ENCODE measurements at regions not wholly inside any gene's neighbourhood (a gene's known extent, or its start where the extent isn't known, plus 50 kb on each side); places are given as distances from the start of the nearest gene placed in this dataset.

- H3K4me3 ChIP-seq, result no peak overlapping the region
- no peak for TF ChIP-seq CTCF (IDR thresholded peaks at IDR 0.05)
- peaks cover 0 to 20% of the 10 kb centered on the region in 2 donors for H3K4me1 ChIP-seq
These were observed 122.4 kb downstream of the RIN2 start for GRCh38 chr20:19880256-19881079.

GRCh38 chr20:19881080-19881840 lies 123.2 kb downstream of the RIN2 start:
- peaks cover 0 to 20% of the 10 kb centered on the region in 2 donors for H3K4me1 ChIP-seq
- no peak overlapping the region for H3K4me3 ChIP-seq
- DNase-seq (ENCODE audit: low spot score), result no peak
- H3K36me3 ChIP-seq, result no peaks in the 10 kb centered on the region
- no peaks in the 10 kb centered on the region for H3K27me3 ChIP-seq
- H3K9me3 ChIP-seq, result no peaks in the 10 kb centered on the region
- no peak overlapping the region for H3K27ac ChIP-seq
- no peak for TF ChIP-seq CTCF (IDR thresholded peaks at IDR 0.05)

More at GRCh38 chr20:19880256-19881079, 122.4 kb downstream of the RIN2 start:
- H3K9me3 ChIP-seq, result no peaks in the 10 kb centered on the region
- H3K36me3 ChIP-seq, result no peaks in the 10 kb centered on the region
- no peak overlapping the region for H3K27ac ChIP-seq
- no peak for DNase-seq (ENCODE audit: low spot score)
- H3K27me3 ChIP-seq, result no peaks in the 10 kb centered on the region

GRCh38 chr20:19881990-19882389 lies 123.9 kb downstream of the RIN2 start:
- no peak overlapping the region for H3K27ac ChIP-seq
- no peaks in the 10 kb centered on the region for H3K27me3 ChIP-seq
- no peaks in the 10 kb centered on the region for H3K36me3 ChIP-seq
- peaks cover 0 to 20% of the 10 kb centered on the region in 2 donors for H3K4me1 ChIP-seq
- no peak for DNase-seq (ENCODE audit: low spot score)
- TF ChIP-seq CTCF (IDR thresholded peaks at IDR 0.05), result no peak
- no peak overlapping the region for H3K4me3 ChIP-seq
- no peaks in the 10 kb centered on the region for H3K9me3 ChIP-seq

GRCh38 chr20:19882446-19882845 lies 124.4 kb downstream of the RIN2 start:
- no peaks in the 10 kb centered on the region for H3K9me3 ChIP-seq
- no peak for DNase-seq (ENCODE audit: low spot score)
- no peaks in the 10 kb centered on the region for H3K36me3 ChIP-seq
- H3K27ac ChIP-seq, result no peak overlapping the region
- H3K4me3 ChIP-seq, result no peak overlapping the region
- H3K4me1 ChIP-seq, result peaks cover 0 to 20% of the 10 kb centered on the region in 2 donors
- TF ChIP-seq CTCF (IDR thresholded peaks at IDR 0.05), result no peak
- no peaks in the 10 kb centered on the region for H3K27me3 ChIP-seq

- H3K27ac ChIP-seq, result no peak overlapping the region
- H3K4me1 ChIP-seq, result peaks cover 0 to 30% of the 10 kb centered on the region in 2 donors
- H3K4me3 ChIP-seq, result no peak overlapping the region
- no peaks in the 10 kb centered on the region for H3K36me3 ChIP-seq
- no peaks in the 10 kb centered on the region for H3K9me3 ChIP-seq
- no peak for TF ChIP-seq CTCF (IDR thresholded peaks at IDR 0.05)
- no peaks in the 10 kb centered on the region for H3K27me3 ChIP-seq
- no peak for DNase-seq (ENCODE audit: low spot score)
These were observed 125.4 kb downstream of the RIN2 start for GRCh38 chr20:19883501-19883900.
